Tibial nerve (tissue), 4 donors: ENCODE measurements at regions not wholly inside any gene's neighbourhood (a gene's known extent, or its start where the extent isn't known, plus 50 kb on each side); places are given as distances from the start of the nearest gene placed in this dataset.

Experiments used
- EP300 ChIP-seq, 2 donors: sonication (generic); formaldehyde crosslinking; IDR thresholded peaks; one replicate each; pipeline ENCODE4 v1.6.1; 2017; ENCODE audit warnings: antibody characterized with exemption in 2 of 2, mild to moderate bottlenecking in 1 of 2
- TF ChIP-seq, protein P1 (sequence below), 5 experiments: fragments of 200-600 bp in 3 of 5; fragments of 450-650 bp in 2 of 5; sonication (generic) in 3 of 5; IDR thresholded peaks; one replicate each; pipeline ENCODE4 v1.5.1; 2016 to 2019; ENCODE audit warnings: antibody characterized with exemption in 5 of 5, mild to moderate bottlenecking in 3 of 5, moderate library complexity in 2 of 5

DNA sequence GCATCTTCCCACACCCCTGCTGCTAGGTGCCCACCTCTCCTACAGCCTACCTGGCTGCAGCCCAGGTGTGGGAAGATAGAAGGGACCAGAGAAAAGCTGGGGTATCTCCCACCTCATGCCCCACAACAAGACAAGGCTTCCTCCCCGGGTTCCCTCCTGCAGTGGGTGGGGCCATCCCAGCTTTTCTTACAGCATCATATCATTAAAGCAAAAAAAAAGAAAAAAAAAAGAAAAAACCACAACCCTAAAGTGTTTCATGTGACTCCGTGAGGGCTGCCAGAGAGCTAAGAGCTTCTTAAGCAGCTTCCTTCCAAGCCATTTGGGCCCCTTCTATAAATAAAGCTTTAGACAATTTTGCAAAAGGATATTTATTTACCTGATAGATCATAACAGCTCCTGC lies 455.4 kb upstream of the TSHZ3 start:
- TF ChIP-seq, protein P1, sequence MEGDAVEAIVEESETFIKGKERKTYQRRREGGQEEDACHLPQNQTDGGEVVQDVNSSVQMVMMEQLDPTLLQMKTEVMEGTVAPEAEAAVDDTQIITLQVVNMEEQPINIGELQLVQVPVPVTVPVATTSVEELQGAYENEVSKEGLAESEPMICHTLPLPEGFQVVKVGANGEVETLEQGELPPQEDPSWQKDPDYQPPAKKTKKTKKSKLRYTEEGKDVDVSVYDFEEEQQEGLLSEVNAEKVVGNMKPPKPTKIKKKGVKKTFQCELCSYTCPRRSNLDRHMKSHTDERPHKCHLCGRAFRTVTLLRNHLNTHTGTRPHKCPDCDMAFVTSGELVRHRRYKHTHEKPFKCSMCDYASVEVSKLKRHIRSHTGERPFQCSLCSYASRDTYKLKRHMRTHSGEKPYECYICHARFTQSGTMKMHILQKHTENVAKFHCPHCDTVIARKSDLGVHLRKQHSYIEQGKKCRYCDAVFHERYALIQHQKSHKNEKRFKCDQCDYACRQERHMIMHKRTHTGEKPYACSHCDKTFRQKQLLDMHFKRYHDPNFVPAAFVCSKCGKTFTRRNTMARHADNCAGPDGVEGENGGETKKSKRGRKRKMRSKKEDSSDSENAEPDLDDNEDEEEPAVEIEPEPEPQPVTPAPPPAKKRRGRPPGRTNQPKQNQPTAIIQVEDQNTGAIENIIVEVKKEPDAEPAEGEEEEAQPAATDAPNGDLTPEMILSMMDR (IDR thresholded peaks at IDR 0.05), result no peak
- TF ChIP-seq EP300 (IDR thresholded peaks at IDR 0.05), result no peak
